CD8-positive, alpha-beta memory T cell (primary cell): ENCODE measurements at regions not wholly inside any gene's neighbourhood (a gene's known extent, or its start where the extent isn't known, plus 50 kb on each side); places are given as distances from the start of the nearest gene placed in this dataset.

ENCODE experiments used
- CTCF ChIA-PET: fragments of 350-600 bp; sonication (Branson Sonifier 250); formaldehyde crosslinking; loops from one replicate; lab custom pipeline; 2021; ENCODE audit warnings: antibody characterized with exemption; lab: Charles Lee
- POLR2A ChIA-PET: fragments of 350-600 bp; sonication (Branson Sonifier 250); formaldehyde crosslinking; loops from one replicate; lab custom pipeline; 2021; ENCODE audit warnings: antibody characterized with exemption; lab: Charles Lee
- DNase-seq, 5 donors: peaks; one replicate each; pipeline versions ENCODE4 v3.0.0 to v3.0.0-alpha.2; 2020 to 2022; ENCODE audit warnings: mixed read lengths in 1 of 5
- H3K27ac ChIP-seq: one replicate; pipeline ENCODE4 v1.7.0; 2013; ENCODE audit warnings: low read depth, mild to moderate bottlenecking, low read length, moderate library complexity
- H3K27me3 ChIP-seq: 2 replicates; pipeline ENCODE4 v1.7.0; 2013; ENCODE audit warnings: low read length, mild to moderate bottlenecking; ENCODE audit not compliant: insufficient read depth, poor library complexity, severe bottlenecking
- H3K36me3 ChIP-seq: 2 replicates; pipeline ENCODE4 v1.7.0; 2013; ENCODE audit warnings: mild to moderate bottlenecking, low read length, moderate library complexity; ENCODE audit not compliant: insufficient read depth
- H3K4me1 ChIP-seq: 2 replicates; pipeline ENCODE4 v1.7.0; 2013; ENCODE audit warnings: mild to moderate bottlenecking, low read length, moderate library complexity; ENCODE audit not compliant: insufficient read depth
- H3K4me3 ChIP-seq: 2 replicates; pipeline ENCODE4 v1.7.0; 2013; ENCODE audit warnings: mild to moderate bottlenecking, low read length
- H3K9me3 ChIP-seq: 2 replicates; pipeline ENCODE4 v1.7.0; 2013; ENCODE audit warnings: mild to moderate bottlenecking, low read length
- H3K27ac Mint-ChIP-seq, 8 donors: one replicate each; pipeline ENCODE4 v1.8.0; 2020 to 2021; ENCODE audit warnings: mixed read lengths in 8 of 8, mild to moderate bottlenecking in 6 of 8, inconsistent platforms in 3 of 8, moderate library complexity in 3 of 8
- H3K27me3 Mint-ChIP-seq, 2 donors: one replicate each; pipeline ENCODE4 v1.8.0; 2020 to 2021; ENCODE audit warnings: mixed read lengths in 2 of 2, mild to moderate bottlenecking in 1 of 2, moderate library complexity in 1 of 2
- H3K36me3 Mint-ChIP-seq, 3 donors: one replicate each; pipeline ENCODE4 v1.8.0; 2020 to 2021; ENCODE audit warnings: mixed read lengths in 3 of 3, inconsistent platforms in 1 of 3, mild to moderate bottlenecking in 1 of 3
- H3K4me1 Mint-ChIP-seq, 3 donors: one replicate each; pipeline ENCODE4 v1.8.0; 2020 to 2021; ENCODE audit warnings: mixed read lengths in 3 of 3, inconsistent platforms in 1 of 3, mild to moderate bottlenecking in 1 of 3
- H3K4me3 Mint-ChIP-seq, 7 donors: one replicate each; pipeline ENCODE4 v1.8.0; 2020 to 2021; ENCODE audit warnings: mixed read lengths in 7 of 7, mild to moderate bottlenecking in 6 of 7, moderate library complexity in 4 of 7, inconsistent platforms in 2 of 7
- H3K9me3 Mint-ChIP-seq, 5 donors: one replicate each; pipeline ENCODE4 v1.8.0; 2020 to 2022; ENCODE audit warnings: mixed read lengths in 5 of 5, mild to moderate bottlenecking in 3 of 5, moderate library complexity in 2 of 5, inconsistent platforms in 1 of 5

GRCh38 chr2:215619989-215620388 is 184.1 kb upstream of the FN1 start:
- H3K27ac Mint-ChIP-seq: no peak overlapping the region
- CTCF ChIA-PET: no interaction called here
- POLR2A ChIA-PET: no interaction called here
- Histone ChIP-seq H3K36me3 (no peaks in the 10 kb centered on the region), H3K9me3 (no peaks in the 10 kb centered on the region), H3K27ac (peak overlapping the region; percentile 61), H3K27me3 (no peaks in the 10 kb centered on the region), H3K4me1 (no peaks in the 10 kb centered on the region), H3K4me3 (no peak overlapping the region)
- DNase-seq: no peak
- H3K36me3 Mint-ChIP-seq: peaks cover 0 to 3% (median 0%) of the 10 kb centered on the region in 3 donors
- H3K4me3 Mint-ChIP-seq: no peak overlapping the region
- no peaks in the 10 kb centered on the region for H3K4me1 Mint-ChIP-seq
- no peaks in the 10 kb centered on the region for H3K9me3 Mint-ChIP-seq
- peaks cover 15 to 17% of the 10 kb centered on the region in 2 donors for H3K27me3 Mint-ChIP-seq

- no peak overlapping the region for H3K27ac Mint-ChIP-seq
- POLR2A ChIA-PET: no interaction called here
- no peak overlapping the region for H3K4me3 Mint-ChIP-seq
These were observed 183.4 kb upstream of the FN1 start for GRCh38 chr2:215619022-215619958.

GRCh38 chr2:215618145-215618544 is 182.3 kb upstream of the FN1 start:
- no peaks in the 10 kb centered on the region for H3K9me3 ChIP-seq
- no peak overlapping the region for H3K27ac ChIP-seq
- peaks cover 0 to 3% (median 0%) of the 10 kb centered on the region in 3 donors for H3K36me3 Mint-ChIP-seq
- ChIA-PET POLR2A (no interaction called here), CTCF (no interaction called here)
- DNase-seq: no peak
- H3K9me3 Mint-ChIP-seq: no peaks in the 10 kb centered on the region
- H3K27me3 ChIP-seq: no peaks in the 10 kb centered on the region
- no peak overlapping the region for H3K4me3 Mint-ChIP-seq
- H3K36me3 ChIP-seq: no peaks in the 10 kb centered on the region
- no peak overlapping the region for H3K4me3 ChIP-seq
- H3K4me1 ChIP-seq: no peaks in the 10 kb centered on the region
- peaks cover 23 to 26% of the 10 kb centered on the region in 2 donors for H3K27me3 Mint-ChIP-seq
- no peaks in the 10 kb centered on the region for H3K4me1 Mint-ChIP-seq
- H3K27ac Mint-ChIP-seq: no peak overlapping the region

More at GRCh38 chr2:215619022-215619958, 183.4 kb upstream of the FN1 start:
- Mint-ChIP-seq H3K36me3 (peaks cover 0 to 3% (median 0%) of the 10 kb centered on the region in 3 donors), H3K4me1 (no peaks in the 10 kb centered on the region), H3K27me3 (peaks cover 20% of the 10 kb centered on the region in 2 donors), H3K9me3 (no peaks in the 10 kb centered on the region)
- Histone ChIP-seq H3K9me3 (no peaks in the 10 kb centered on the region), H3K27me3 (no peaks in the 10 kb centered on the region), H3K27ac (peak overlapping the region; percentile 5), H3K4me1 (no peaks in the 10 kb centered on the region), H3K36me3 (no peaks in the 10 kb centered on the region), H3K4me3 (no peak overlapping the region)
- CTCF ChIA-PET: no interaction called here
- no peak for DNase-seq

GRCh38 chr2:215617060-215617824 is 181.4 kb upstream of the FN1 start:
- no peaks in the 10 kb centered on the region for H3K9me3 ChIP-seq
- H3K4me3 ChIP-seq: no peak overlapping the region
- H3K4me1 ChIP-seq: no peaks in the 10 kb centered on the region
- H3K36me3 ChIP-seq: no peaks in the 10 kb centered on the region
- no peak for DNase-seq
- Mint-ChIP-seq H3K9me3 (no peaks in the 10 kb centered on the region), H3K36me3 (peaks cover 0 to 3% (median 0%) of the 10 kb centered on the region in 3 donors), H3K27me3 (peaks cover 23 to 30% of the 10 kb centered on the region in 2 donors), H3K27ac (no peak overlapping the region), H3K4me1 (no peaks in the 10 kb centered on the region), H3K4me3 (no peak overlapping the region)
- ChIA-PET POLR2A (no interaction called here), CTCF (no interaction called here)
- no peak overlapping the region for H3K27ac ChIP-seq
- H3K27me3 ChIP-seq: no peaks in the 10 kb centered on the region

GRCh38 chr2:215615803-215616174 is 179.9 kb upstream of the FN1 start:
- Histone ChIP-seq H3K27ac (no peak overlapping the region), H3K4me3 (no peak overlapping the region), H3K4me1 (no peaks in the 10 kb centered on the region), H3K27me3 (no peaks in the 10 kb centered on the region), H3K9me3 (no peaks in the 10 kb centered on the region), H3K36me3 (no peaks in the 10 kb centered on the region)
- H3K36me3 Mint-ChIP-seq: peaks cover 0 to 3% (median 0%) of the 10 kb centered on the region in 3 donors
- H3K27me3 Mint-ChIP-seq: peaks cover 14 to 31% of the 10 kb centered on the region in 2 donors
- no peak for DNase-seq
- H3K27ac Mint-ChIP-seq: no peak overlapping the region
- H3K4me1 Mint-ChIP-seq: peaks cover 0 to 2% (median 0%) of the 10 kb centered on the region in 3 donors
- ChIA-PET CTCF (no interaction called here), POLR2A (no interaction called here)
- H3K4me3 Mint-ChIP-seq: no peak overlapping the region
- no peaks in the 10 kb centered on the region for H3K9me3 Mint-ChIP-seq

- peaks cover 12 to 30% of the 10 kb centered on the region in 2 donors for H3K27me3 Mint-ChIP-seq
- ChIA-PET POLR2A (no interaction called here), CTCF (no interaction called here)
- H3K4me1 Mint-ChIP-seq: peaks cover 0 to 2% (median 0%) of the 10 kb centered on the region in 3 donors
- DNase-seq: no peak
- Histone ChIP-seq H3K36me3 (no peaks in the 10 kb centered on the region), H3K27ac (no peak overlapping the region), H3K4me3 (no peak overlapping the region), H3K9me3 (no peaks in the 10 kb centered on the region), H3K27me3 (no peaks in the 10 kb centered on the region), H3K4me1 (no peaks in the 10 kb centered on the region)
- no peak overlapping the region for H3K4me3 Mint-ChIP-seq
- no peaks in the 10 kb centered on the region for H3K9me3 Mint-ChIP-seq
- peaks cover 0 to 3% (median 0%) of the 10 kb centered on the region in 3 donors for H3K36me3 Mint-ChIP-seq
- H3K27ac Mint-ChIP-seq: no peak overlapping the region
These were observed 179.4 kb upstream of the FN1 start for GRCh38 chr2:215615067-215615802.

GRCh38 chr2:215614296-215614695 is 178.4 kb upstream of the FN1 start:
- ChIA-PET CTCF (no interaction called here), POLR2A (no interaction called here)
- no peak for DNase-seq
- H3K36me3 ChIP-seq: no peaks in the 10 kb centered on the region
- H3K4me3 ChIP-seq: no peak overlapping the region
- Mint-ChIP-seq H3K27me3 (peaks cover 12 to 23% of the 10 kb centered on the region in 2 donors), H3K27ac (no peak overlapping the region), H3K36me3 (peaks cover 0 to 3% (median 0%) of the 10 kb centered on the region in 3 donors), H3K4me1 (peaks cover 0 to 2% (median 0%) of the 10 kb centered on the region in 3 donors), H3K4me3 (no peak overlapping the region), H3K9me3 (no peaks in the 10 kb centered on the region)
- no peaks in the 10 kb centered on the region for H3K27me3 ChIP-seq
- H3K4me1 ChIP-seq: no peaks in the 10 kb centered on the region
- no peak overlapping the region for H3K27ac ChIP-seq
- no peaks in the 10 kb centered on the region for H3K9me3 ChIP-seq
